EL (cell line): ENCODE measurements at regions not wholly inside any gene's neighbourhood (a gene's known extent, or its start where the extent isn't known, plus 50 kb on each side); places are given as distances from the start of the nearest gene placed in this dataset.
"Not testable (repeated sequence)": the region's sequence is repeated elsewhere in the genome, so short reads cannot be mapped to it uniquely, and the experiment has no call there.

Experiments used
- DNase-seq: peaks from one replicate; pipeline ENCODE4 v3.0.0-alpha.2; 2016

DNA sequence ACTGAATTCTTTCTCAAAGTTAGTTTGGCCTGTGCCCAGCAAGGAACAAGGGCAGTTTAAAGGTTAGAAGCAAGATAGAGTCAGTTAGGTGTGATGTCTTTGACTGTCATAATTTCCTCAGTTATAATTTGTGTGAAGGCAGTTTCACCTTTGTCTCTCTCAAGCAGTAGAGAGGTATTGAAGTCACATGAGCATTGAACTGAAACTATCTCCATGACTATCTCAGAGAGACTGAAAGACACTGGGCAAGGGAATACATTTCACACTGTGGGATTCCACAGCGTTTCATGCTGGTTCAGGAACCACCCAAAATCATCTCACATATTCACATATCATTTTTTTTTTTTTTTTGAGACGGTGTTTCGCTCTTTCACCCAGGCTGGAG lies 366.1 kb downstream of the PREX1 start:
- DNase-seq = no peak

DNA sequence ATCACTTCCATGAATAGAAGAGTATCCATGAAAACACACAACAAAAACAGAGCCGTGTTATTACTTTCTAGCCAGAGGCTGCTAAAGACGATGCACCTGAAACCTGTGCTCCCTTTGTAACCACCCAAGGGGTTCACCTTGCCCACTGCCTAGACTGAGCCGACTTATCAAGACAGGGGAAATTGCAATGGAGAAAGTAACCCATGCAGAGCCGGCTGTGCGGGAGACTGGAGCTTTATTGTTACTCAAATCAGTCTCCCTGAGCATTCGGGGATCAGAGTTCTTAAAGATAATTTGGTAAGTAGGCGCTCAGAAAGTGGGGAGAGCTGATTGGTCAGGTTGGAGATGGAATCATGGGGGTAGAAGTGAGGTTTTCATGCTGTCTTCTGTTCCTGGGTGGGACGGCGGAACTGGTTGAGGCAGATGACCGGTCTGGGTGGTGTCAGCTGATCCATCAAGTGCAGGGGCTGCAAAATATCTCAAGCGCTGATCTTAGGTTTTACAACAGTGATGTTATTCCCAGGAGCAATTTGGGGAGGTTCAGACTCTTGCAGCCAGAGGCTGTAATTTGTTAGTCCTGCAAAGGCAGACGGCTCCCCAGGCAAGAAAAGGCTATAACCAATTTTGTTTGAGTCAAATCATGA lies 366.6 kb downstream of the PREX1 start:
- no peak for DNase-seq

DNA sequence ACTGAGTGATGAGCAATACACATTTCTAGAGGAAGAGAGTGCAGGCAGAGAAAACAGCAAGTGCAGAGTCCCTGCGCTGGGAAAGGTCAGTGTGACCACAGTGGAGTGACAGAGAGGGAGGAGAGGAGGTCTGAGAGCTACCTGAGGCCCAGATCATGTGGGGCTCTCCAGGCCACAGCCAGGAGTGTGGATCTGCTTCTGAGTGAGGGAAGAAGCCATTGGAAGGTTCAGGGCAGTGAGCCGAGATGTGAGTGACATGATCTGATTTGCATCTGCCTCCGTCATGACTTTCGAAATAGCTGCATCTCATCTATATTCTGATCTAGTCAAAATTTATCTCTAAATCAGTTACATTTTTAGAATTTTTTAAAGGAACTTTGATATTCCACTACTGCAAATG lies 367.1 kb downstream of the PREX1 start:
- DNase-seq = no peak

DNA sequence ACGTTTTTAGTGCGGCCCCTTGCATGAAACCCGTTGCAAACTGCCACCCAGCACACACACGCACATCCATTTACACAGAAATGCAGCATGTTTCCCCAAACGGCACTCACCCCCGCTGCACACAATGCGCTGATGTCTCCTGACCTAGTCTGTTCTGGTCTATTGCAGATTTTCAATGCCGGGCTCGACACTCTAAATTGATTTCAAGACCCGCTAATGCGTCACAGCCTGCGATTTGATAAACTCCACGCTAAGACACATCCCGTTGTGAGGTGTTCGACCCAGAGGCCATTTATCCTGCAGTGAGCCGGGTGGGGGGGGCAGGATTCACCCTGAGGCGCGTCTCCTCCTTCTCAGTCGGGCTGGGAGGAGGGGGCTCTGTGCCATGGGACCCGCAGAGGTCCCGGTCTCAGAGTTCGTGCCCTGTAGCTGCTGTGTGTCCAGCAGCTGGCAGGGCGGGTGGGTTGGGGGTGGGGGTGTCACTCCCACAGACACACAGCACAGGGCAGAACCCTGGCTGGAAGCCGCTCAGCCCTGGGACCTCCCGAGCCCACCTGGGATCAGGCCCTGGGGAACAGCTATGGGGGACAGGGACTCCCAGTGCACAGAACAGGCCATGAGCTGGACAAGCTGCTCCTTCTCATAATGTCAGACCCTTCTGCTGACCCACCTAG lies 367.9 kb downstream of the PREX1 start:
- no peak for DNase-seq

DNA sequence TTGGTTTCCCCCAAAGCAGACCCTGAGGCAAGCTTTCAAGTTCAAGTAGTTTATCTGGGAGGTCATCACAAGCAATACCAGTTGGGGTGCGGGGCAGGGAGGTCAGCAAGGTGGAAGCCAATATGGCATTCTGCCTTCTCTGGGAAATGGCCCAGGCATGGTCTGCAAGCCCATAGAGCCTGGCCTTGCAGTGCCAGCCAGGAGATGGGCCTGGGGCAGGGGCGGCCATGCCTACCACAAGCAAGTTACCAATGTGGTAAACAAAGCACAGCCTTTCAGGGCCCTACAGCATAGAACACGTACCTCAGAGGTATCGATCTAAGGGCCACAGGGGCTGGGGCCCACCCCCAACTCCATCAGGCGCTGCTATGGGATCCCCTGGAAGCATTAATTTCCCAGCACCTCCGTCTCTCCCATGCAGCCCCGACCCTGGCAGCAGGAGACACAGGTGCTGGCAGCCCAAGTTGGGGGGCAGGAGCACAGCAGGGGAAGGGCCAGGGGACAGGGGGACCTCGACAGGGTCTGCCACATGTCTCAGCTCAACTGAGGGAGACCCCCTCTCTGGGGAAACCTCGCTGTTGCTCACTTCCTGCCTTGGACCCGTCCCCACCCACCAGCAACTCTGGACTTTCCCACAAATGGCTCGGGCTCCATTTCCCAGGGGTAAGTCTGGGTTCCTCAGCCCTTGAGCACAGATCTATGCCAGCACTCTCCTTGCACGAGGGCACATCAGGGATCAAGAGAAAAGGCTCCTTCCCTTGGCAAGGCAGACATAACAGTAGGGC lies 369.0 kb downstream of the PREX1 start:
- DNase-seq = no peak

DNA sequence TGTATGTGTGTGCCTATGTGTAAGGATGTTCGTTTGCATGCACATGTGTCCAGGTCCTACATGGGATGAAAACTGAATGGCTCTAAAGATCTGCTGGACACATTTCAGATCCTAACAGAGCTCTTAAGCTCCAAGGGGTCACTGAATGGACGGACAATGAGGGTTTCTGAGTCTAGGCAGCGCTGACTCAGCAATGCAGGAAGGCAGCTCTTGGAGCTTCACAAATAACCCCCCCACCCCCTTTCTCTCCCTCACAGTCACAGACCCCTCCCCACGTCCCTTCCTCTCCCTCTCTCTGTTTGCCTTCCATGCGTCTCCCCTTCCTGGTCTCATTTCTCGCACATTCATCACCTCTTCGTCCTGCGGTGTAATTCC lies 369.8 kb downstream of the PREX1 start:
- no peak for DNase-seq

DNA sequence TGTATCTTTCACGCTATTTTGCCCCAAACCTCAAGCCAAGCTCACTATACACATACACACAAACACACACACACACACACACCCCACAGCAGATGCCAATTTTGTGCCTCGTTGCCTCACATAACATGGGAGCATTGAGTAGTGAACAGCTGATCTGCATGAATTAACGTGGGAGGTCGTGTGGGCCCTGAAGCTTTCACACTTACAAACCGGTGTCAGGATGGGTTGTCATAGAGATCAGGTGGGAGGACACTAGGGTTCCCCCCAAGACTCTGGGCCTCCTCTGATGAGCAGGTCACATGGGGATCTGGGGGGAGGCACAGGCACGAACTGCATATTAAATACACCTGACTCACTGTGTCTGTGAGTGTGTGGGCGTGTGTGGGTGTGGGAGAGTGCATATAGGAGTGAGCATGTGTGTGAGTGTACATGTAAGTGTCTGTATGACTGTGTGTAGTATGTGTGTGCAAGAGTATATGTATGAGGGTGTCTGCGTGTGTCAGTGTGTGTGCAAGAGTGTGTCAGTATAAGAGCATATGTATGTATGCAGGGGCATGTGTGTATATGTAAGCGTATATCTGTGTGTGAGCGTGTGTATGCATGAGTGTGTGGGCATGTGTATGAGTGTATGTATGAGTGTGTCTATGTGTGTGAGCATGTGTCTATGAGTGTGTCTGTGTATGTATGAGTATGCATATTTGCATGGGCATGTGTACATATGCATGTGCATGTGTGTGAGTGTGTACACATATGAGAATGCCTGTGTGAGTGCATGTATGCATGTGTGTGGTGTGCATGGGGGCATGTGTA lies 370.4 kb downstream of the PREX1 start:
- no peak for DNase-seq

DNA sequence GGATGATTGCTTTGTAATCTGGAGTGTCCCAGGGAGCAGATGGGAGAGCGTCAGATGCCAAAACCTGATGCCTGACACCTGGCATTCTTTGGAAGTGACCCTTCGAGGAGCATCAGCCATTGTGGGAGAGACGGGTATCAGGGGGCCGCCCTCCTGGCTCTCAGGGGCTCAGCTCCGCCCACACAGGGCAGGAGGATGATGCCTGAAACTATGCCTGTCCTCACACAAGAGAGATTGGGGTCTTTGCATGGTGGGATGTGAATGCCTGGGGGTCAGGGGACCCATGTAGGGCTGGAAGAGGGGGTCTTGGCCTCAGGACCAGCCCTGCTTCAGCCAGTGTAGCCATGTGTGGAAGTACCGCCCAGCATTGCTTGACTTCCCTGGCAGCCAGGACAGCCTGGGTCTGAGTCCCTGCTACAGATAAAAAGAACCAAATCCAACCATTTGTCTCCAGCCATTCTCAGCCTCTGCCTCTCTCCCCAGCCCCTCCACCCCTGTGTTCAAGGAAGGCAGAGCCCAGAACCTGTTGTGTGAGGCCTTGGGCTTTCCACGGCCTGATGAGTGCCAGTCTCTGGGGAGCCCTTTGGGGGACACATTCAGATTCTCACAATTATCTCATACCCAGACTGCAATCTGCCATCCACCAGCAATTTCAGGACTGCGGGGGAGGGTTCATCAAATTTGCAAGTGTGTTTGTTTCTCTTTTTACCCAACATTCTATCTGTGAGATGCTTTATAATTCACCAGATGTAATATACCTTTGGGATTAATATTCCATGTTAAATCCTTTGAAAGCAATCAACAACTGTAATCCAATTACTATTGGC lies 371.2 kb downstream of the PREX1 start:
- DNase-seq = no peak

DNA sequence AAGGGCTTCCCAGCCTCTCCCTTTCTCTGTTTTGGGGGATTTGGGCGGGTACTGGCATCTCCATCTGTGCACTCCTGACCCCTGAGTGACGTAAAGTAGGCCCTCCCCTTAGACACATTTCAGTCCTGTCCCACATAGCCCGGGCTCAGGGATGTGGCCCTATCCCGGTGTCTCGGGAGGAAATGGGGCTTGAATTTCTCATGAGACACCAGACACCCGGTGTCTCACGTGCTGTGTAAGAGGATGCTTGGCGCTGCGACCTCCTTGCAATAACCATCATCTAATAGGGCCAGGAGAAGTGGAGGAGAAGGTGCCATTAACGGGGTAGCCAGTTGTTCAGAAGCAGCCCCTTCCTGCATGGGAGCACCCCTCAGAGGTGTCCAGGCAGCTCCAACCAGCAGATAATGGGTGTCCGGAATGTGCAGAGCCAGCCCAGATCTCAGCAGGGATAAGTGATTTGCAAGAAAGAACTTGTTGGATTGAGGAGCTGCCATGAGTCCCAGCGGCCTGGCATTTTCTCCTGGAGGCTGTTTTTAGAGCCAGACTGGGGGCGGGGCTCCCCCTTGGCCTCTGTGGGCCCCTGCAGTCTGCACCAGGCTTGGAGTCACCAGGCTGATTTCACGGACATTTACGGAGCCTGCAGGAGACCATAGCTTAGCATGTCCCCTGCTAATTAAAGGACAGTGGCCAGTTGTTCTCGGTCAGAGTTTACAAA lies 372.0 kb downstream of the PREX1 start:
- DNase-seq = no peak

DNA sequence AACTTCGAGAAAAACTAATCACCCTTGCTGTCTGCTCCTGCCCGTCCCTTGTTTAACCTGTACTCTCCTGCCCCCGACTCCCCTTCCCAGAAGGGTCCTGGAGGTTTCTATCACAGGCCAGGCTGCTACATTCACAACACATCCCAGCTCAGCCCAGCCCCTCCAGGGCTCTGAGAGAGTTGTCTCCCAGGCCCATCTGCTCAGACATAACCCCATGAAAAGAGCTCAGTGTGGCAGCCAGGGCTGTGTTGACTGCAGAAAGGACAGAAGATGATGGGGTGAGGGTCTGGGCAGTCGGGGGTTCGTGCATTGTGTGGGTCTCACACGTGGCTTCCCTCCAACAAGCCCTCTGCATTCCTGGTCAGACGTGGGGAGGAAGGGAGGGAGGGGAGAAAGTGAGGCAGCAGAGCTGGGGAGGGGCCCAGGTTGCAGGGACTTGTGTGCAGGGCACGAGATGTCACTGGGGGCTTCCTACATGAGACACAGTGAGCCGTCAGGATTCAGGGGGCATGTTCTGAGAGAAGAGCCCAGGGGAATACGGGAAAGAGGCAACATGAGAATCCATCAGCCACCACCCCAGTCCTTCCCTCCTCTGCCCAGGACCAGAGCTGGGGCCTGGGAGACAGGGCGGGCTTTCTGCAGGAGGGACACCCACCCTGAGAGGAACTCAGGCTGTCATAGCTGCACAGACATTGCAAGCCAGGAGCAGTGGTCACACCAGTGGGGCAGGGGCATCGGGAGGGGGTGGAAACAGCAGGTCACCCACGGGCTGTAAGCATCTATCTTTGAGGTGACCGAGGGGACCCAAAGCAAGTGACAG lies 372.9 kb downstream of the PREX1 start:
- DNase-seq = no peak

DNA sequence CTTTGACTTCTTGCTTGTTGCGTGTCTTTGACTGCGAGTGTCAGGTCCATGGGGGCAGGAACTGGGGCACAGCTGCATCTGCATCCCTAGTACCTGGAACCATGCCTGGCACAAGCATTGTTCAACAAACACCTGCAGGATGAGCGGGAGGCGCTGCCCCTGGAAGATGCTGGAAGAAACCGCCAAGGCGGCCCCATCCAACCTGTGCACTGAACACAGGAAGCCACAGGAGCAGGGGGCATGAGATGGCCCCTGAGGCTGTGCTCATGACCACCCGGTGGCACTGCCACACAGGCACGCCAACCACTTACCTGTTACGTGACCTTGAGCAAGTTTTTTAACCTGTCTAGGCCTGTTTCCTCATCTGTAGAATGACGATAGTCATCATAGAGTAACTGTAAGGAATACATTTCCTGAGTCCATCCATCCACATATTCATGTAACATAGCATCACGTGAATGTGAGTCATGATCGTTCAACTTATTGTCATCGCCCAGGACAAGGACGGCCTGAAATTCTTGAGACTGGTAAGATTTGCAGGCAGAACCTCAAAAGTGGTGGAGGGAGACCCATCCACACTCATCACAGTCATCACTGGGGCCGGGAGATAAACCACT lies 374.2 kb downstream of the PREX1 start:
- no peak for DNase-seq

DNA sequence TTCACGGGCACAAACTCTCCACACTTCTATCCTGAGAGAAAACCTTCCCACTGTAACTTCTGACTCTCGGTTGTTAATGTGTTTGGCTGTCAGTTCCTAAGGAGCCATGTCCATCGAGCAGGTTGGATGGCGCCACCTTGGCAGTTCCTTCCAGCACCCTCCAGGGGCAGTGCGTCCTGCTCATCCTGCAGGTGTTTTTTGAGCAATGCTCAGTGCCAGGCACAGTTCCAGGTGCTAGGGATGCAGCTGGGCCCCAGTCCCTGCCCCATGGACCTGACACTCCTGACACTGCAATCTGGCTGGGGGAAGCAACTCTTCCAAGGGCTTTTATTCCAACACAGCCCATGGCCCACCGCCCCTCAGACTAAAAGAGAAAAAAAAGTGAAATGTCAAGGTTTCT lies 376.4 kb downstream of the PREX1 start:
- no peak for DNase-seq

DNA sequence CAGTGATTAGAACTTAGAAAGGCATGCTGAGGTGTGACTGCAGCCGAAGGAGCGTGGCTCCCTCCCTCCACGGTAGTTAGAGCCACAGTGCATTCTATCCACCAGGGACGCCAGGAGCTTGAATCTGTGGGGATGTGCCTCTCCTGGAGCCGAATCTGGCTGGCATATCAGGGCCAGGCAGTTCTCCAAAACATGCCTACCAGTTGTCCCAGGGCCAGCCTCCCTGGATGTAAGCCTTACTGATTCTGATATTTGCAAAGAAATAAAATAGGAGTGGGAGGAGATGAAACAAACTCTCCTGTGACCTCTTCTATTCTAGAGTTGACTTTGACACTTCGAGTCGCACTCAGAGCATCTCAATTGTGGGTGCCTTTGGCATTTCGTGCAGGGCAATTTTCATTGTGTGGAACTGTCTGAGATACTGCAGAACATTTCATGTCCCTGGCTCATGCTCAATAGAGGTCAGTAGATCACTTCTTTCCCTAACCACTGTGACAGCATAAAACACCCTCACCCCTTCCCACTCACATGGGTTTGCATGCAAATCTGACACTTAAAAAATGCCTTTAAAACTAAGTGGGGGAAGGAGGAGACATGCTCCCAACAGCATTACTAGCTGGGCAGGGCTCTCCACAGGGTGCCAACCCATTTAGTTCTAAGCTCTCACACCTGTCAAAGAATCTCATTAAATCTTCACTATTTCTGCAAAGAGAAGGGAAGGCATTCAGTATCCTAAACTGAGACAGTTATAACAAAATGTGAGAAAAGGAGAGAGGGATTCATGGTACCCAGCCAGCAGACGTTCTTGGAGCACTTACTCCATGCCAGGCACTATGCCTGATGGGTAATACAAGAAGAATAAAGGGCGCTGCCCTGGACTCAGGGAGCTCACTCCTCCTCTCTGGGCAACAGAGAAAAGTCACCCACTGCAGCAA lies 378.9 kb downstream of the PREX1 start:
- DNase-seq = no peak

DNA sequence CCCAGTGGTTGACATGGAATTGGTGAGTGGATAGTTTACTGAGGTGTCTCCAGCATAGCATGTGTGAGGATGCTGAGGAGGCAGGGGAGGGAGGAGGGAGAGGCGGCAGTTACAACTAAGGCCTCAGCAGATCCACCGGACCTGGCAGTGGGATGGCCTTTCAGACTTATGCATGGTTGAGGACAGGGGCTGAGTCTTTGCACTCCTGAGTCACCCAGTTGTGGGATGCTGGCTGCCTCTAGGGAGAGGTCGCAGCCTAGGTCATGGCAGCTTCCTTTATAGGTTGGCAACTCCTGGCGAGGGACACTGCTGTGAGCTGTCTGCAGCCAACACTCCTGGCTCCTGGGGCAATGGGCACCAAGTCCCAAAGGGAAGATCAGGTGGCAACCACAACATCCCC lies 380.3 kb downstream of the PREX1 start:
- DNase-seq = no peak

DNA sequence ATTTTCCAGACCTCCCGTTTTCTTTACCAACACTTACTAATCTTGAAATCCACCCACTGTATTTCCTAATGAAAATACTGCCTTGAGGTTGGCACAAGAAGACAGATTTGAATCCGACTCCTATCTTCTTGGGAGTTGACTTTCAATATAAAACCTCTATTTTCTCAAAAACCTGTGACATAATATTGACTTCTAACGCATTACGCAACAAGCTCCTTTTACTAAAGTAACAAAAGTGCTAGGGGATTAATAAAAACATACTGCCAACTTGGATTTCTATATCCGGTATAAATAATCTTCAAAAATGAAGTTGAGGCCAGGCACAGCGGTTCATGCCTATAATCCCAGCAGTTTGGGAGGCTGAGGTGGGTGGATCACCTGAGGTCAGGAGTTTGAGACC lies 382.0 kb downstream of the PREX1 start:
- no peak for DNase-seq

DNA sequence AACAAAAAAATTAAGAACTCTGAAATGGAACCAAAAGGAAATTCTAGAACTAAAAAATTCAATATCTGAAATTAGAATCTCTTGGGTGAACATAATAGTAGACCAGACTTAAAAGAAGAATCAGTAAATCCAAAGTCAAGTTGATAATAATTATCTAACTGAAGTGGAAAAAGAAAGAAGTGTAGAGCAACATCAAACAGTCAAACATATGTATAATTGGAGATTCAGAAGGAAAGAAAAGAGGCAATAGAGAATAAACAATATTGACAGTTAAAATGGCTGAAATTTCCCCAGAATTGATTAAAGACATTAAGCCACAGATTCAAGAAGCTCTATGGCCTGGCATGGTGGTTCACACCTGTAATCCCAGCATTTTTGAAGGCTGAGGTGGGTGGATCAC lies 383.6 kb downstream of the PREX1 start:
- no peak for DNase-seq

DNA sequence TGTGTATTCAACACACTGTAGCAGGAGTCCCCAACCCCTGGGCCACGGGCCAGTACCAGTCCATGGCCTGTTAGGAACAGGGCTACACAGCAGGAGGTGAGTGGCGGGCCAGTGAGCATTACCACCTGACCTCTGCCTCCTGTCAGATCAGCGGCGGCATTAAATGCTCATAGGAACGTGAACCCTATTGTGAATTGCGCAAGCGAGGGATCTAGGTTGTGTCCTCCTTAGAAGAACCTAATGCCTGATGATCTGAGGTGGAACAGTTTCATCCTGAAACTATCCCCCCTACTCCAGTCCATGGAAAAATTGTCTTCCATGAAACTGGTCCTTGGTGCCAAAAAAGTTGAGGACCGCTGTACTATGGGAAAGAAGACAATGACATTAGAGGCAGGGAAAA lies 386.9 kb downstream of the PREX1 start:
- DNase-seq = no peak

DNA sequence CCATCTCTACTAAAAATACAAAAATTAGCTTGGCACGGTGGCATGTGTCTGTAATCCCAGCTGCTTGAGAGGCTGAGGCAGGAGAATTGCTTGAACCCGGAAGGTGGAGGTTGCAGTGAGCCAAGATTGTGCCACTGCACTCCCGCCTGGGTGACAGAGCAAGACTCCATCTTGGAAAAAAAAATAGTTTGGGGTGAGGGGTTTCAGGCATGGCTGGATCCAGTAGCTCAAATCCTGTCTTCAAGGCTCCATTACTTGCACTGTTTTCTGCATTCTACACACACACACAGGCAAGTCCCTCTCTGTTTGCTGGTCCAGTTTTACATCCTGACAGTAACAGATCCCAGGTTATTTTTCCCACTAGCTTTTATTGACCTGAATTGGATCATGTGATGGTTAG lies 387.5 kb downstream of the PREX1 start:
- not testable (repeated sequence) for DNase-seq

DNA sequence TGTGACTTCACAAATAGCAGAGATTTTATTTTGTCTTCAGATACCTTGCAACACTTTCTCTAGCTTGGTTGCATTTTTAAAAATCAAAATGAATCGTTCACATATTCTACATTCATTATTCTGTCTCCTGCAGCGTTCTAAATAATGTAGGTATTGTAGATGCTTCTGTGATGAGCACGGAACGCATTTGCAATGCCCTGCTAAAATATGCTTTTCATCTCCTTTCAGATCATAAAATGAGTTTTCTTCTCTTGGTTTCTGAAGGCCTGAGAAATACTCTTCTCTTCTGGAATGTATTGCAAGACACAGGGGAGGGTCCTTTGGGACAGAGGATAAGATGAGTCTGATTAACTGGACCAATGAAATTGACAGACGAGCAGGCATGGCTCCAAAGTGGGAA lies 390.7 kb downstream of the PREX1 start:
- no peak for DNase-seq
